A673 (cell line): ENCODE measurements at regions not wholly inside any gene's neighbourhood (a gene's known extent, or its start where the extent isn't known, plus 50 kb on each side); places are given as distances from the start of the nearest gene placed in this dataset.

Experiments
- BruUV-seq: library from RNA; stranded (reverse); fragments of 400-500 nt; replicated peaks from 2 replicates; lab custom pipeline; 2021; lab: Mats Ljungman, UMichigan
- CTCF ChIA-PET: fragments of 300-600 bp; sonication (Branson Sonifier 250); formaldehyde crosslinking; loops from one replicate; lab custom pipeline; 2022; ENCODE audit warnings: antibody characterized with exemption; lab: Charles Lee
- POLR2A ChIA-PET: fragments of 300-600 bp; sonication (Branson Sonifier 250); formaldehyde crosslinking; loops from one replicate; lab custom pipeline; 2022; ENCODE audit warnings: antibody characterized with exemption; ENCODE audit not compliant: low non-redundant PET; lab: Charles Lee
- DNase-seq: peaks from one replicate; pipeline ENCODE4 v3.0.0-alpha.2; 2015; ENCODE audit warnings: low spot score
- H3K27ac ChIP-seq: fragments of 200-600 bp; sonication (generic); 2 replicates; pipeline ENCODE4 v1.5.1; 2016; ENCODE audit warnings: mixed run types, low read depth, mild to moderate bottlenecking, mixed read lengths, antibody characterized with exemption, low read length; ENCODE audit not compliant: poor library complexity, severe bottlenecking
- H3K27me3 ChIP-seq: fragments of 200-600 bp; sonication (generic); replicated peaks from 2 replicates; pipeline ENCODE4 v1.6.1; 2017; ENCODE audit warnings: mixed run types, low read depth, mild to moderate bottlenecking, mixed read lengths, antibody characterized with exemption, low read length; ENCODE audit not compliant: insufficient read depth, poor library complexity
- H3K36me3 ChIP-seq: fragments of 200-600 bp; sonication (generic); 2 replicates; pipeline ENCODE4 v1.6.1; 2016; ENCODE audit warnings: mixed run types, mild to moderate bottlenecking, mixed read lengths, antibody characterized with exemption, low read length; ENCODE audit not compliant: insufficient read depth, poor library complexity, severe bottlenecking
- H3K4me1 ChIP-seq: fragments of 200-600 bp; sonication (generic); 2 replicates; pipeline ENCODE4 v1.6.1; 2017; ENCODE audit warnings: mixed run types, mild to moderate bottlenecking, mixed read lengths, antibody characterized with exemption, low read length; ENCODE audit not compliant: insufficient read depth, poor library complexity, severe bottlenecking
- H3K4me3 ChIP-seq: fragments of 200-600 bp; sonication (generic); 2 replicates; pipeline ENCODE4 v1.5.1; 2016; ENCODE audit warnings: low read depth, mixed run types, mild to moderate bottlenecking, mixed read lengths, low read length; ENCODE audit not compliant: poor library complexity, severe bottlenecking
- H3K9me3 ChIP-seq: fragments of 200-600 bp; sonication (generic); 2 replicates; pipeline ENCODE4 v1.6.1; 2016; ENCODE audit warnings: mixed run types, low read depth, mild to moderate bottlenecking, mixed read lengths, antibody characterized with exemption, low read length; ENCODE audit not compliant: poor library complexity, severe bottlenecking
- EZH2 ChIP-seq: fragments of 200-600 bp; sonication (generic); IDR thresholded peaks from 2 replicates; pipeline ENCODE4 v1.6.1; 2017; ENCODE audit warnings: borderline replicate concordance, low read depth, mild to moderate bottlenecking, mixed read lengths, antibody characterized with exemption, low read length; ENCODE audit not compliant: poor library complexity, severe bottlenecking
- intact Hi-C: fragments of 100-400 bp; cut with micrococcal nuclease; formaldehyde crosslinking; loops from one replicate; pipeline ENCODE4 v1.10.0; 2022; ENCODE audit not compliant: unreplicated experiment
- TF ChIP-seq, protein P1 (sequence below): fragments of 300-800, 200-600 bp; sonication (generic); conservative IDR thresholded peaks from 2 replicates; pipeline ENCODE4 v1.5.1; 2017; ENCODE audit warnings: low read depth, mild to moderate bottlenecking, antibody characterized with exemption, low read length, moderate library complexity, mixed read lengths

GRCh38 chr18:38045845-38046244, 480.2 kb upstream of the CELF4 start:
- BruUV-seq, result no TSS peak
- DNase-seq, result no peak
- no peaks in the 10 kb centered on the region for H3K4me1 ChIP-seq
- no peak overlapping the region for H3K4me3 ChIP-seq
- no peaks in the 10 kb centered on the region for H3K9me3 ChIP-seq
- POLR2A ChIA-PET, result no interaction called here
- CTCF ChIA-PET, result no interaction called here
- no peaks in the 10 kb centered on the region for H3K36me3 ChIP-seq
- H3K27me3 ChIP-seq, result no peaks in the 10 kb centered on the region
- H3K27ac ChIP-seq, result no peak overlapping the region
- TF ChIP-seq EZH2, result no peak
- TF ChIP-seq, protein P1, sequence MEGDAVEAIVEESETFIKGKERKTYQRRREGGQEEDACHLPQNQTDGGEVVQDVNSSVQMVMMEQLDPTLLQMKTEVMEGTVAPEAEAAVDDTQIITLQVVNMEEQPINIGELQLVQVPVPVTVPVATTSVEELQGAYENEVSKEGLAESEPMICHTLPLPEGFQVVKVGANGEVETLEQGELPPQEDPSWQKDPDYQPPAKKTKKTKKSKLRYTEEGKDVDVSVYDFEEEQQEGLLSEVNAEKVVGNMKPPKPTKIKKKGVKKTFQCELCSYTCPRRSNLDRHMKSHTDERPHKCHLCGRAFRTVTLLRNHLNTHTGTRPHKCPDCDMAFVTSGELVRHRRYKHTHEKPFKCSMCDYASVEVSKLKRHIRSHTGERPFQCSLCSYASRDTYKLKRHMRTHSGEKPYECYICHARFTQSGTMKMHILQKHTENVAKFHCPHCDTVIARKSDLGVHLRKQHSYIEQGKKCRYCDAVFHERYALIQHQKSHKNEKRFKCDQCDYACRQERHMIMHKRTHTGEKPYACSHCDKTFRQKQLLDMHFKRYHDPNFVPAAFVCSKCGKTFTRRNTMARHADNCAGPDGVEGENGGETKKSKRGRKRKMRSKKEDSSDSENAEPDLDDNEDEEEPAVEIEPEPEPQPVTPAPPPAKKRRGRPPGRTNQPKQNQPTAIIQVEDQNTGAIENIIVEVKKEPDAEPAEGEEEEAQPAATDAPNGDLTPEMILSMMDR, result no peak
- intact Hi-C loops, result no loop called here

- no peak for TF ChIP-seq EZH2
- TF ChIP-seq, protein P1, result no peak
- Histone ChIP-seq H3K4me3 (no peak overlapping the region), H3K36me3 (no peaks in the 10 kb centered on the region), H3K9me3 (no peaks in the 10 kb centered on the region), H3K4me1 (no peaks in the 10 kb centered on the region), H3K27ac (no peak overlapping the region), H3K27me3 (no peaks in the 10 kb centered on the region)
- intact Hi-C loops, result no loop called here
- BruUV-seq, result no TSS peak
- CTCF ChIA-PET, result no interaction called here
- no peak for DNase-seq
- POLR2A ChIA-PET, result no interaction called here
Observed at GRCh38 chr18:38042211-38042890, 476.8 kb upstream of the CELF4 start.

- Histone ChIP-seq H3K27ac (no peak overlapping the region), H3K27me3 (no peaks in the 10 kb centered on the region), H3K4me3 (no peak overlapping the region), H3K4me1 (no peaks in the 10 kb centered on the region), H3K9me3 (no peaks in the 10 kb centered on the region), H3K36me3 (no peaks in the 10 kb centered on the region)
- BruUV-seq, result no TSS peak
- no peak for DNase-seq
- intact Hi-C loops, result no loop called here
- POLR2A ChIA-PET, result no interaction called here
- CTCF ChIA-PET, result no interaction called here
- TF ChIP-seq, protein P1, result no peak
- no peak for TF ChIP-seq EZH2
Observed at GRCh38 chr18:38038242-38038641, 472.6 kb upstream of the CELF4 start.
